Karpas-422 (cell line): ENCODE measurements at regions not wholly inside any gene's neighbourhood (a gene's known extent, or its start where the extent isn't known, plus 50 kb on each side); places are given as distances from the start of the nearest gene placed in this dataset.
"Not testable (repeated sequence)": the region's sequence is repeated elsewhere in the genome, so short reads cannot be mapped to it uniquely, and the experiment has no call there.

Source experiments
- DNase-seq: peaks from one replicate; pipeline ENCODE4 v3.0.0-alpha.2; 2015
- H2AFZ ChIP-seq: fragments of 200-600 bp; sonication (generic); 2 replicates; pipeline ENCODE4 v1.6.1; 2014; ENCODE audit warnings: antibody characterized with exemption, low read length, mixed read lengths
- H3K27ac ChIP-seq: fragments of 200-600 bp; sonication (generic); 2 replicates; pipeline ENCODE4 v1.5.1; 2014; ENCODE audit warnings: mild to moderate bottlenecking, low read length, moderate library complexity
- H3K27me3 ChIP-seq: fragments of 200-600 bp; sonication (generic); 2 replicates; pipeline ENCODE4 v1.6.1; 2014; ENCODE audit warnings: low read length, mixed read lengths
- H3K36me3 ChIP-seq: fragments of 200-600 bp; sonication (generic); 2 replicates; pipeline ENCODE4 v1.6.1; 2014; ENCODE audit warnings: low read length, mixed read lengths; ENCODE audit not compliant: insufficient read depth
- H3K4me1 ChIP-seq: fragments of 200-600 bp; sonication (generic); 2 replicates; pipeline ENCODE4 v1.6.1; 2014; ENCODE audit warnings: mild to moderate bottlenecking, low read length, mixed read lengths
- H3K4me2 ChIP-seq: fragments of 200-600 bp; sonication (generic); 2 replicates; pipeline ENCODE4 v1.6.1; 2014; ENCODE audit warnings: low read length, low read depth, mild to moderate bottlenecking; ENCODE audit not compliant: poor library complexity, severe bottlenecking
- H3K4me3 ChIP-seq: fragments of 200-600 bp; sonication (generic); 2 replicates; pipeline ENCODE4 v1.5.1; 2014; ENCODE audit warnings: mild to moderate bottlenecking, antibody characterized with exemption, low read length, mixed read lengths
- H3K79me2 ChIP-seq: fragments of 200-600 bp; sonication (generic); 2 replicates; pipeline ENCODE4 v1.6.1; 2014; ENCODE audit warnings: mild to moderate bottlenecking, low read length, mixed read lengths
- H3K9ac ChIP-seq: fragments of 200-600 bp; sonication (generic); 2 replicates; pipeline ENCODE4 v1.6.0; 2014; ENCODE audit warnings: low read length
- H3K9me2 ChIP-seq: fragments of 200-600 bp; sonication (generic), shearing (Covaris generic); replicated peaks from 2 replicates; pipeline ENCODE4 v1.6.0; 2014; ENCODE audit warnings: mild to moderate bottlenecking, low read length, moderate library complexity; ENCODE audit not compliant: insufficient read depth
- H3K9me3 ChIP-seq: fragments of 300-700, 200-600 bp; sonication (generic); 2 replicates; pipeline ENCODE4 v1.6.1; 2014; ENCODE audit warnings: low read length, mixed read lengths
- H4K20me1 ChIP-seq: fragments of 200-600 bp; sonication (generic); 2 replicates; pipeline ENCODE4 v1.6.1; 2014; ENCODE audit warnings: mild to moderate bottlenecking, antibody characterized with exemption, low read length, low read depth; ENCODE audit not compliant: insufficient read depth

DNA sequence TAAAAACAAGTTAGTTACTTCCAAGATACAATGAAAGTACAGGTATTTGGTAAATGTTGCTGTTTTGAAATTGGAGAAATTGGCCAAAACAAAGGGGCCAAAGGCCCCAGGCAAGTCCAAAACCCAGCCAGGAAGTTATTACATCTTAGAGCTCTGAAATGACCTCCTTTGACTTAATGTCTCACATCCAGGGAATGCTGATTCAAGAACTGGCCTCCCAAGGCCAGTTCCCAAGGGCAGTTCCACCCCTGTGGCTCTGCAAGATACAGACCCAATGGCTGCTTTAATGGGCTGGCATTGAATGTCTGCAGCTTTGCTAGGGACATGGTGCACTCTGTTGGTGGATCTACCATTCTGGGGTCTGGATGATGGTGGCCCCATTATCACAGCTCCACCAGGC lies 217.3 kb upstream of the FKBP1C start:
- H4K20me1 ChIP-seq = no peaks in the 10 kb centered on the region
- H3K9ac ChIP-seq = no peak overlapping the region
- DNase-seq = no peak
- H3K9me2 ChIP-seq = no peaks in the 10 kb centered on the region
- no peaks in the 10 kb centered on the region for H3K27me3 ChIP-seq
- H3K27ac ChIP-seq = no peak overlapping the region
- no peak overlapping the region for H3K4me3 ChIP-seq
- no peaks in the 10 kb centered on the region for H3K79me2 ChIP-seq
- no peak overlapping the region for H3K4me2 ChIP-seq
- no peak overlapping the region for H2AFZ ChIP-seq
- H3K36me3 ChIP-seq = no peaks in the 10 kb centered on the region
- no peaks in the 10 kb centered on the region for H3K4me1 ChIP-seq
- H3K9me3 ChIP-seq = no peaks in the 10 kb centered on the region

DNA sequence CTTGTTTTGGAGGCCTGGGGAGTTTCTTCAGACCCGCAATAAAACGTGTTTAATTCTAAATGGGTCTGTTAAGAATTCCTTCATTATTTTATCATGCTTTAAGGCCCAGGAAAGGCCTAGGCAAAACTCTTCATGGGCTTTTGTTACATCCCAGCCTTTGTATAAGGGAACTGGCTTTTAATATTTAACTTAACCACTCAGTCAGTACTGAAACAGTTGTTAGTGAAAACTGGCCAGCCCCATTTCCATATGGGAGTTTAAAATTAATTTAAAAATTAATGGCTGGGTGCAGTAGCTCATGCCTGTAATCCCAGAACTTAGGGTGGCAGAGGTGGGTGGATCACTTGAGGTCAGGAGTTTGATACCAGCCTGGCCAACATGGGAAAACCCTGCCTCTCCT lies 213.2 kb upstream of the FKBP1C start:
- Histone ChIP-seq H4K20me1 (no peaks in the 10 kb centered on the region), H3K79me2 (no peaks in the 10 kb centered on the region), H3K27ac (no peak overlapping the region), H3K27me3 (no peaks in the 10 kb centered on the region), H3K36me3 (no peaks in the 10 kb centered on the region), H2AFZ (no peak overlapping the region), H3K9me2 (no peaks in the 10 kb centered on the region), H3K4me3 (no peak overlapping the region), H3K9me3 (no peaks in the 10 kb centered on the region), H3K4me2 (no peak overlapping the region), H3K9ac (no peak overlapping the region), H3K4me1 (no peaks in the 10 kb centered on the region)
- no peak for DNase-seq

DNA sequence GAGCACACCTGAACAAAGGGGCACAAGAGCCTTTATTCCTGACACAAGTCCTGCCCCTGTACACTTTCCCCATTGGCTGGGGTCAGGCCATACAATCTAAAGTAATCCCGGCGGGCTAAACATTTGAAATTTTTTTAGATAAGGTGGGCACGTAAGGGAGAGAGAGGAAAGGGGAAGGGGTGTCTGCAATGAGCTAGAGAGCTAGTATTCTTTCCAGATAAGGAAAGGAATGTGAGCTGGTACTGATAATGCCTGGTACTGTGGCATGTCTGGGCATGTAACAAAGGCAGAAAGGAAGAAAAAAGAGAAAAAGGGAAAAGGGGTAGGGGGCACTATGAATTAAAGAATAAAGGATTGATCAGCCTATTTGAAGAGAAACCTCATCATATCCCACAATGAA lies 212.0 kb upstream of the FKBP1C start:
- not testable (repeated sequence) for H3K4me3 ChIP-seq, H3K36me3 ChIP-seq, H3K4me2 ChIP-seq, H3K9me2 ChIP-seq, H4K20me1 ChIP-seq, H2AFZ ChIP-seq, H3K27ac ChIP-seq, H3K4me1 ChIP-seq, H3K27me3 ChIP-seq, H3K9me3 ChIP-seq, DNase-seq, H3K79me2 ChIP-seq, H3K9ac ChIP-seq

DNA sequence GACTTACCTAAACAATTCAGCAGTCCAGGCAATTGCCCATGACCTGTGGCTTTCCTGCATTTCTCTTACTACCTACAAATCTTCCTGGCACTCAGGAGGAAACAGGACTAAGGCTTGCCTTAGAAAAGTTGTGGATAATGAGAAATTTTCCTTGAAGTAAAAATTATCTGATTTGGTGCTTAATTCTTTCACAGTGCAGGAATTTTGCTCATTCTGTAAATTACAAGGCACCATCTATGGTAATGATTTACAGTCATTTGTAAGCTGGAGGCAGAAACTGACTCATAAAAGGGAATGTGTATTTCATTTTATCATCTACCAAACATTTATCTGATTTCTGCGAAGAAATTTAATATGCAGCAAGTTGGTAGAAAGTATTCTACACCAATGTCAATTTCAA lies 211.5 kb upstream of the FKBP1C start:
- Histone ChIP-seq H3K4me3 (no peak overlapping the region), H3K4me1 (no peaks in the 10 kb centered on the region), H3K27me3 (no peaks in the 10 kb centered on the region), H3K79me2 (no peaks in the 10 kb centered on the region), H3K4me2 (no peak overlapping the region), H3K9ac (no peak overlapping the region), H3K27ac (no peak overlapping the region), H3K36me3 (no peaks in the 10 kb centered on the region), H3K9me3 (no peaks in the 10 kb centered on the region), H4K20me1 (no peaks in the 10 kb centered on the region), H2AFZ (no peak overlapping the region), H3K9me2 (no peaks in the 10 kb centered on the region)
- no peak for DNase-seq

DNA sequence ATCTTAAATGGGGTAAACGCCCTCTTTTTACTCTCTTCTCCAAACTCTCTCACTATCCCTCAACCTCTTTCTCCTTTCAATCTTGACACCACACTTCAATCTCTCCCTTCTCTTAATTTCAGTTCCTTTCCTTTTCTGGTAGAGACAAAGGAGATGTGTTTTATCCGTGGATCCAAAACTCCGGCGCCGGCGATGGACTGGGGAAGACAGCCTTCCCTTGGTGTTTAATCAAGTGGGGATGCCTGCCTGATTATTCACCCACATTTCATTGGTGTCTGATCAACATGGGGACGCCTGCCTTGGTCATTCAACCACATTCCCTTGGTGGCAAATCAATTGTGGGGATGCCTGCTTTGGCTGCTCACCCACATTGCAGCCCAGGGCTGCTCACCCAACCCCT lies 205.3 kb upstream of the FKBP1C start:
- not testable (repeated sequence) for H3K9me2 ChIP-seq, H3K9ac ChIP-seq, H3K36me3 ChIP-seq, H3K79me2 ChIP-seq, H2AFZ ChIP-seq, H4K20me1 ChIP-seq, H3K27ac ChIP-seq, H3K27me3 ChIP-seq, H3K4me1 ChIP-seq, H3K9me3 ChIP-seq, H3K4me3 ChIP-seq, H3K4me2 ChIP-seq, DNase-seq

DNA sequence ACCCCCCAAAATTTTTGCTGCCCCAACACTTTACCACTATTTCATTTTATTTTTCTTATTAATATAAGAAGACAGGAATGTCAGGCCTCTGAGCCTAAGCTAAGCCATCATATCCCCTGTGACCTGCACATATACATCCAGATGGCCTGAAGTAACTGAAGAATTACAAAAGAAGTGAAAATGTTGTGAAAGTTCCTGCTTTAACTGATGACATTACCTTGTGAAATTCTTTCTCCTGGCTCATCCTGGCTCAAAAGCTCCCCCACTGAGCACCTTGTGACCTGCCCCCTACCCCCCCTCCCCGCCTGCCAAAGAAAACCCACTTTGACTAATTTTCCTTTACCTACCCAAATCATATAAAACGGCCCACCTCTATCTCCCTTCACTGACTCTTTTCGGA lies 200.3 kb upstream of the FKBP1C start:
- H3K9me3 ChIP-seq, H3K4me2 ChIP-seq, DNase-seq, H3K79me2 ChIP-seq, H3K4me3 ChIP-seq, H3K27me3 ChIP-seq, H2AFZ ChIP-seq, H3K4me1 ChIP-seq, H3K9me2 ChIP-seq, H4K20me1 ChIP-seq, H3K27ac ChIP-seq, H3K36me3 ChIP-seq, H3K9ac ChIP-seq: not testable (repeated sequence)

DNA sequence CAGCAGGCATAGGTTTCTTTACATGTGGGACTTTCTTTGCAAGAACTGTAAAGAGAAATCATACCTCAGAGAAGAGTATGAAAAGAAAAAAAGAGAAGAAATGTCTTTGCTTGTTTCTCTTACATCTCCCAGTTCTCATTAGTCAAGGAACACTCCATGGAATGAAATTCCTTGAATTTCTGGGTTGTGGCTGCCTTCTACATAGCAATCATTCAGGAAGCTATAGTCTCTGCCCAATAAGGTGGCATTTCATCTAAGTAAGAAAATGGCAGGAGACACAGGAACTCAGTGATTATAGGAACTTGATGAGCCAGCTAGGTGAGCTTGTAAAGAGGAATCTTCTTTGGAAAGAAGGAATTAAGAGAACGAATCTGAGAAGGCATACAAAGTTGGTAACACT lies 197.0 kb upstream of the FKBP1C start:
- H3K9me2 ChIP-seq = no peaks in the 10 kb centered on the region
- no peaks in the 10 kb centered on the region for H3K36me3 ChIP-seq
- no peaks in the 10 kb centered on the region for H3K27me3 ChIP-seq
- no peak for DNase-seq
- no peaks in the 10 kb centered on the region for H3K79me2 ChIP-seq
- H4K20me1 ChIP-seq = no peaks in the 10 kb centered on the region
- no peak overlapping the region for H3K9ac ChIP-seq
- no peak overlapping the region for H3K4me2 ChIP-seq
- no peaks in the 10 kb centered on the region for H3K4me1 ChIP-seq
- H3K4me3 ChIP-seq = no peak overlapping the region
- no peaks in the 10 kb centered on the region for H3K9me3 ChIP-seq
- H3K27ac ChIP-seq = no peak overlapping the region
- no peak overlapping the region for H2AFZ ChIP-seq

DNA sequence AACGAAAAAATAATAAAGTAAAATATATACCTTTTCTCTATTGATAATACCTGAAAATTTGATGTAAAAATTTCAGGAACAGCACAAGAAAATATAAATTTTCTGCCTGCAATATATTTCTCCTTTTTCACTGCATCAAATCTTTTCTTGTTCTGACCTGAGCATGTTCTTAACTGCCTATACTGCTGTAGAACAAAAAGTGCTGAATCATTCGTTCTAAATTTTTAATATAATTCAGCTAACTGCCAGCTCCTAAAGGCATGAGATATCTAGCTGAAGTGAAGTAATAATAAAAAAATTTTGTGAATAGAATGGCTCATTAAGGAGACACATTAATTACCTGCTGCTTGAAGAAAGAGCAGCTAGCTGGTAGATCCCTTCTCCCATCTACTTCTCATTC lies 188.6 kb upstream of the FKBP1C start:
- Histone ChIP-seq H3K9me2 (no peaks in the 10 kb centered on the region), H3K27me3 (no peaks in the 10 kb centered on the region), H3K4me3 (no peak overlapping the region), H3K79me2 (no peaks in the 10 kb centered on the region), H3K4me2 (no peak overlapping the region), H3K9me3 (no peaks in the 10 kb centered on the region), H2AFZ (no peak overlapping the region), H3K27ac (no peak overlapping the region), H3K4me1 (no peaks in the 10 kb centered on the region), H4K20me1 (no peaks in the 10 kb centered on the region), H3K9ac (no peak overlapping the region), H3K36me3 (no peaks in the 10 kb centered on the region)
- DNase-seq = no peak

DNA sequence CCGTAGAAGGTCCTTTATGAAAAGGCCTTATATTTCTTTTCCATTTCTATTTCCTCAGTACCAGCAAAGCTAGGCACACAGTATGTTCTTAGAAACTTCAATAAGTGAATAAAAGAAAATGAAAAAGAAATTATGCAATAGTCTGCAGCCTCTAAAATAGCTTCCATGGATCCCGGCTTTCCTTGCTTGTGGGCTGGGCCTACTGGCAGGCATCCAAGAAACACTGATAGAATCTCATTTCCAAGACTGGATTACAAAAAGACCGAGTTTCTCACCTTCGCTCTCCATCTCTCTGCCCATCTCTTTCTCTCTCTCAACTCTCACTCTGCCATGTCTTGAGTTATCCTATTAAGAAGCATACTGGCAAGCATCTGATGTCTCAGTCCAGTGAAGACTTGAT lies 187.5 kb upstream of the FKBP1C start:
- DNase-seq = no peak

More for the DNA sequence above, 187.5 kb upstream of the FKBP1C start:
- H3K79me2 ChIP-seq = no peaks in the 10 kb centered on the region
- H3K4me3 ChIP-seq = no peak overlapping the region
- H3K9ac ChIP-seq = no peak overlapping the region
- no peaks in the 10 kb centered on the region for H3K36me3 ChIP-seq
- H3K27ac ChIP-seq = no peak overlapping the region
- no peaks in the 10 kb centered on the region for H3K9me2 ChIP-seq
- H2AFZ ChIP-seq = no peak overlapping the region
- no peaks in the 10 kb centered on the region for H3K9me3 ChIP-seq
- no peaks in the 10 kb centered on the region for H4K20me1 ChIP-seq
- no peaks in the 10 kb centered on the region for H3K4me1 ChIP-seq
- H3K4me2 ChIP-seq = no peak overlapping the region
- no peaks in the 10 kb centered on the region for H3K27me3 ChIP-seq
